ENCODE measurements at regions not wholly inside any gene's neighbourhood (a gene's known extent, or its start where the extent isn't known, plus 50 kb on each side); places are given as distances from the start of the nearest gene placed in this dataset.

GRCh38 chr4:130027973-130028372 lies 932.0 kb downstream of the C4orf33 start:
- TF ChIP-seq EZH2 (IDR thresholded peaks at IDR 0.05; ENCODE audit: insufficient read depth, poor library complexity, severe bottlenecking) (no peak), EZH2phosphoT487 (IDR thresholded peaks at IDR 0.05; ENCODE audit: insufficient read depth, low read depth) (no peak)

Measured in GM23248 (cell line).